GM10248 (cell line): ENCODE measurements at regions not wholly inside any gene's neighbourhood (a gene's known extent, or its start where the extent isn't known, plus 50 kb on each side); places are given as distances from the start of the nearest gene placed in this dataset.
"Not testable (repeated sequence)": the region's sequence is repeated elsewhere in the genome, so short reads cannot be mapped to it uniquely, and the experiment has no call there.

Experiments used
- CTCF ChIA-PET: fragments of 300-600 bp; sonication (Branson Sonifier 250); formaldehyde crosslinking; extraction: SDS; loops from one replicate; lab custom pipeline; 2021; ENCODE audit warnings: antibody characterized with exemption; lab: Yijun Ruan, JAX
- POLR2A ChIA-PET: fragments of 350-650 bp; sonication (Branson Sonifier 250); formaldehyde crosslinking; extraction: SDS; loops from one replicate; lab custom pipeline; 2020; ENCODE audit warnings: antibody characterized with exemption; lab: Yijun Ruan, JAX
- DNase-seq: peaks from one replicate; pipeline ENCODE4 v3.0.0; 2012; ENCODE audit errors: extremely low spot score
- TF ChIP-seq, protein P1 (sequence below): IDR thresholded peaks from 2 replicates; pipeline ENCODE4 v1.5.1; 2012; ENCODE audit warnings: mild to moderate bottlenecking, low read depth; ENCODE audit errors: extremely low read depth, missing control alignments, control extremely low read depth

- TF ChIP-seq, protein P1, sequence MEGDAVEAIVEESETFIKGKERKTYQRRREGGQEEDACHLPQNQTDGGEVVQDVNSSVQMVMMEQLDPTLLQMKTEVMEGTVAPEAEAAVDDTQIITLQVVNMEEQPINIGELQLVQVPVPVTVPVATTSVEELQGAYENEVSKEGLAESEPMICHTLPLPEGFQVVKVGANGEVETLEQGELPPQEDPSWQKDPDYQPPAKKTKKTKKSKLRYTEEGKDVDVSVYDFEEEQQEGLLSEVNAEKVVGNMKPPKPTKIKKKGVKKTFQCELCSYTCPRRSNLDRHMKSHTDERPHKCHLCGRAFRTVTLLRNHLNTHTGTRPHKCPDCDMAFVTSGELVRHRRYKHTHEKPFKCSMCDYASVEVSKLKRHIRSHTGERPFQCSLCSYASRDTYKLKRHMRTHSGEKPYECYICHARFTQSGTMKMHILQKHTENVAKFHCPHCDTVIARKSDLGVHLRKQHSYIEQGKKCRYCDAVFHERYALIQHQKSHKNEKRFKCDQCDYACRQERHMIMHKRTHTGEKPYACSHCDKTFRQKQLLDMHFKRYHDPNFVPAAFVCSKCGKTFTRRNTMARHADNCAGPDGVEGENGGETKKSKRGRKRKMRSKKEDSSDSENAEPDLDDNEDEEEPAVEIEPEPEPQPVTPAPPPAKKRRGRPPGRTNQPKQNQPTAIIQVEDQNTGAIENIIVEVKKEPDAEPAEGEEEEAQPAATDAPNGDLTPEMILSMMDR, result no peak
- POLR2A ChIA-PET, result no interaction called here
- CTCF ChIA-PET, result interaction anchor here (1.0 to 1.2 kb wide), 2 partner anchors 11 to 42 kb away, joined by 3 read pairs; no protein-coding TSS in a partner anchor
- no peak for DNase-seq
Measured at GRCh38 chr5:110973510-110973909, 98.0 kb upstream of the TSLP start.

- DNase-seq, result no peak
- CTCF ChIA-PET, result no interaction called here
- POLR2A ChIA-PET, result no interaction called here
- TF ChIP-seq, protein P1, result no peak
Measured at GRCh38 chr5:110977915-110978314, 93.6 kb upstream of the TSLP start.

DNA sequence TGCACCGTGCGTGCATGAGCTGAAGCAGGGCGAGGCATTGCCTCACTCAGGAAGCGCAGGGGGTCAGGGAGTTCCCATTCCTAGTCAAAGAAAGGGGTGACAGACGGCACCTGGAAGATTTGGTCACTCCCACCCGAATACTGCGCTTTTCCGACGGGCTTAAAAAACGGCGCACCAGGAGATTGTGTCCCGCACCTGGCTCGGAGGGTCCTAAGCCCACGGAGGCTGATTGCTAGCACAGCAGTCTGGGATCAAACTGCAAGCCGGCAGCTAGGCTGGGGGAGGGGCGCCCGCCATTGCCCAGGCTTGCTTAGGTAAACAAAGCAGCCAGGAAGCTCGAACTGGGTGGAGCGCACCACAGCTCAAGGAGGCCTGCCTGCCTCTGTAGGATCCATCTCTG, 85.6 kb upstream of the TSLP start:
- CTCF ChIA-PET, DNase-seq, POLR2A ChIA-PET: not testable (repeated sequence)

- DNase-seq, CTCF ChIA-PET, POLR2A ChIA-PET: not testable (repeated sequence)
Measured at GRCh38 chr5:110987573-110987972, 83.9 kb upstream of the TSLP start.

GRCh38 chr5:110996742-110997141, 74.8 kb upstream of the TSLP start:
- ChIA-PET POLR2A (no interaction called here), CTCF (interaction anchor here (1.0 kb wide), 1 partner anchor 27 kb away, joined by 3 read pairs; no protein-coding TSS in a partner anchor)
- TF ChIP-seq, protein P1, result no peak
- DNase-seq, result no peak

GRCh38 chr5:111002036-111002435, 69.5 kb upstream of the TSLP start:
- ChIA-PET CTCF (interaction anchor here (1.4 to 2.3 kb wide), 2 partner anchors 10 to 21 kb away, joined by 4 to 7 read pairs; no protein-coding TSS in a partner anchor), POLR2A (no interaction called here)
- DNase-seq, result no peak
- TF ChIP-seq, protein P1, result no peak

GRCh38 chr5:111003623-111004022, 67.9 kb upstream of the TSLP start:
- CTCF ChIA-PET, result interaction anchor here (2.3 kb wide), 1 partner anchor 9 kb away, joined by 7 read pairs; no protein-coding TSS in a partner anchor
- POLR2A ChIA-PET, result no interaction called here
- DNase-seq, result no peak
- TF ChIP-seq, protein P1, result no peak

DNA sequence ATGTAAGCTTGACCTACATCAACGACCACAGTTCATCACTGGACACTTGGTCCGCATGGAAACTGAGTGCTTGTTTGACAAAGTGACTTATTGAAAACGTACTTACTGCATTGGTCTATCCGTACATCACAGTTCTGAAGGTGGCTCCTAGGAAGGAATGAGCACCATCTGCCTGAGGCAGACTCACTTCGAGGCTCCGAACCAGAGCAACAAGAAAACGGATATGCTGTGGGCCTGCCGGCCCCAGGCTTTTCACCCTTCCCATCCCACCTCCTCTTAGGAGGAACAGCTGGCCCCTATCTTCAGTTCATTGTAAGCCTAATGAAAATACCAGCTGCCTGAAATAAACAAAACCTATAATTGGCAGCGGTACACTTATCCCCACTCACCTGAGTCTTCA, 67.2 kb upstream of the TSLP start:
- CTCF ChIA-PET, result no interaction called here
- TF ChIP-seq, protein P1, result no peak
- POLR2A ChIA-PET, result no interaction called here
- no peak for DNase-seq
